OCI-LY1 (cell line): ENCODE measurements at regions not wholly inside any gene's neighbourhood (a gene's known extent, or its start where the extent isn't known, plus 50 kb on each side); places are given as distances from the start of the nearest gene placed in this dataset.

Experiments used
- H2AFZ ChIP-seq: fragments of 200-600 bp; sonication (generic), shearing (Covaris generic); 2 replicates; pipeline ENCODE4 v1.6.0; 2014; ENCODE audit warnings: antibody characterized with exemption, mild to moderate bottlenecking, low read length
- H3F3A ChIP-seq: fragments of 200-600 bp; sonication (generic), shearing (Covaris generic); 2 replicates; pipeline ENCODE4 v1.6.0; 2014; ENCODE audit warnings: mild to moderate bottlenecking, antibody characterized with exemption, low read length, moderate library complexity; ENCODE audit not compliant: insufficient read depth
- H3K27ac ChIP-seq: fragments of 200-600 bp; sonication (generic); 2 replicates; pipeline ENCODE4 v1.5.1; 2014; ENCODE audit warnings: low read length, mixed run types, mild to moderate bottlenecking, low read depth; ENCODE audit not compliant: poor library complexity, severe bottlenecking
- H3K27me3 ChIP-seq: fragments of 200-600 bp; sonication (generic); 2 replicates; pipeline ENCODE4 v1.6.0; 2014; ENCODE audit warnings: antibody characterized with exemption, mild to moderate bottlenecking, low read length, moderate library complexity; ENCODE audit not compliant: insufficient read depth
- H3K36me3 ChIP-seq: fragments of 200-600 bp; sonication (generic); 2 replicates; pipeline ENCODE4 v1.6.1; 2014; ENCODE audit warnings: mild to moderate bottlenecking, antibody characterized with exemption, low read length, moderate library complexity, mixed read lengths; ENCODE audit not compliant: insufficient read depth
- H3K4me1 ChIP-seq: fragments of 200-600 bp; sonication (generic); 2 replicates; pipeline ENCODE4 v1.5.1; 2014; ENCODE audit warnings: mild to moderate bottlenecking, low read length, moderate library complexity; ENCODE audit not compliant: insufficient read depth, severe bottlenecking
- H3K4me2 ChIP-seq: fragments of 200-600 bp; sonication (generic), shearing (Covaris generic); 2 replicates; pipeline ENCODE4 v1.6.1; 2014; ENCODE audit warnings: low read length
- H3K4me3 ChIP-seq: fragments of 200-600 bp; sonication (generic); 2 replicates; pipeline ENCODE4 v1.5.1; 2014; ENCODE audit warnings: low read length, low read depth, mild to moderate bottlenecking, mixed read lengths; ENCODE audit not compliant: poor library complexity, severe bottlenecking
- H3K79me2 ChIP-seq: fragments of 200-600 bp; shearing (Covaris generic); 2 replicates; pipeline ENCODE4 v1.6.1; 2016; ENCODE audit warnings: mixed run types, low read length, mixed read lengths; ENCODE audit not compliant: insufficient read depth
- H3K9ac ChIP-seq: fragments of 200-600 bp; sonication (generic), shearing (Covaris generic); 2 replicates; pipeline ENCODE4 v1.6.1; 2014; ENCODE audit warnings: mild to moderate bottlenecking, low read length, mixed read lengths
- H3K9me2 ChIP-seq: fragments of 200-600 bp; sonication (generic), shearing (Covaris generic); 2 replicates; pipeline ENCODE4 v1.6.1; 2014; ENCODE audit warnings: low read depth, mild to moderate bottlenecking, low read length, mixed read lengths
- H3K9me3 ChIP-seq: fragments of 200-600 bp; shearing (Covaris generic); 2 replicates; pipeline ENCODE4 v1.6.1; 2014; ENCODE audit warnings: low read length, mixed read lengths
- H4K20me1 ChIP-seq: fragments of 200-600 bp; sonication (generic), shearing (Covaris generic); 2 replicates; pipeline ENCODE4 v1.6.0; 2016; ENCODE audit warnings: mild to moderate bottlenecking, low read length; ENCODE audit not compliant: insufficient read depth
- EZH2 ChIP-seq: fragments of 200-600 bp; sonication (generic), shearing (Covaris generic); IDR thresholded peaks from 2 replicates; pipeline ENCODE4 v1.8.0; 2017; ENCODE audit warnings: borderline replicate concordance, mixed run types, mild to moderate bottlenecking, antibody characterized with exemption, low read length, moderate library complexity, mixed read lengths
- TF ChIP-seq, protein P1 (sequence below): fragments of 200-600 bp; sonication (generic), shearing (Covaris generic); IDR thresholded peaks from 2 replicates; pipeline ENCODE4 v1.5.1; 2017; ENCODE audit warnings: mild to moderate bottlenecking, antibody characterized with exemption, low read length, moderate library complexity, mixed read lengths

DNA sequence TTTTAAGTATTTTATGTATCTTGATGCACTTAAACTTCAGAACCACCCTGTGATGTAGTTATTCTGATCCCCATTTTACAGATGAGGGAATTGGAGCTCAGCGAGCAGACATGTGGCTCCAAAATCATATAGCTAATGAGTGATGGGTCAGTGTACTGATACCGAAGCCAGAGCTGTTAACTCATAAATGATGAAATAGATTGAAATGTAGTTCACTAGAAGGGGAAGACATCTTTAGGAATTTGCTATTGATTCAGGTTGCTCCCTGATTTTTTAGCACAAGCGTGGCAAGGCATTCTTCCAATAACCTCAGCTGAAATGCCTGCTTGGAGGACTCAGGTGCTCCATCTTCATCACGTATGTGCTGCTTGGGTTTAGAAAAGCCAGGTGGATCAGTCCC is 228.8 kb downstream of the PTEN start:
- Histone ChIP-seq H3K9me3 (no peaks in the 10 kb centered on the region), H2AFZ (no peak overlapping the region), H3K9ac (no peak overlapping the region), H3K9me2 (no peaks in the 10 kb centered on the region), H3K36me3 (no peaks in the 10 kb centered on the region), H3K4me2 (no peak overlapping the region), H3K27me3 (no peaks in the 10 kb centered on the region), H3K4me3 (no peak overlapping the region), H3F3A (no peaks in the 10 kb centered on the region), H3K27ac (no peak overlapping the region), H3K4me1 (no peaks in the 10 kb centered on the region), H4K20me1 (no peaks in the 10 kb centered on the region), H3K79me2 (no peaks in the 10 kb centered on the region)
- TF ChIP-seq, protein P1, sequence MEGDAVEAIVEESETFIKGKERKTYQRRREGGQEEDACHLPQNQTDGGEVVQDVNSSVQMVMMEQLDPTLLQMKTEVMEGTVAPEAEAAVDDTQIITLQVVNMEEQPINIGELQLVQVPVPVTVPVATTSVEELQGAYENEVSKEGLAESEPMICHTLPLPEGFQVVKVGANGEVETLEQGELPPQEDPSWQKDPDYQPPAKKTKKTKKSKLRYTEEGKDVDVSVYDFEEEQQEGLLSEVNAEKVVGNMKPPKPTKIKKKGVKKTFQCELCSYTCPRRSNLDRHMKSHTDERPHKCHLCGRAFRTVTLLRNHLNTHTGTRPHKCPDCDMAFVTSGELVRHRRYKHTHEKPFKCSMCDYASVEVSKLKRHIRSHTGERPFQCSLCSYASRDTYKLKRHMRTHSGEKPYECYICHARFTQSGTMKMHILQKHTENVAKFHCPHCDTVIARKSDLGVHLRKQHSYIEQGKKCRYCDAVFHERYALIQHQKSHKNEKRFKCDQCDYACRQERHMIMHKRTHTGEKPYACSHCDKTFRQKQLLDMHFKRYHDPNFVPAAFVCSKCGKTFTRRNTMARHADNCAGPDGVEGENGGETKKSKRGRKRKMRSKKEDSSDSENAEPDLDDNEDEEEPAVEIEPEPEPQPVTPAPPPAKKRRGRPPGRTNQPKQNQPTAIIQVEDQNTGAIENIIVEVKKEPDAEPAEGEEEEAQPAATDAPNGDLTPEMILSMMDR = no peak
- no peak for TF ChIP-seq EZH2

DNA sequence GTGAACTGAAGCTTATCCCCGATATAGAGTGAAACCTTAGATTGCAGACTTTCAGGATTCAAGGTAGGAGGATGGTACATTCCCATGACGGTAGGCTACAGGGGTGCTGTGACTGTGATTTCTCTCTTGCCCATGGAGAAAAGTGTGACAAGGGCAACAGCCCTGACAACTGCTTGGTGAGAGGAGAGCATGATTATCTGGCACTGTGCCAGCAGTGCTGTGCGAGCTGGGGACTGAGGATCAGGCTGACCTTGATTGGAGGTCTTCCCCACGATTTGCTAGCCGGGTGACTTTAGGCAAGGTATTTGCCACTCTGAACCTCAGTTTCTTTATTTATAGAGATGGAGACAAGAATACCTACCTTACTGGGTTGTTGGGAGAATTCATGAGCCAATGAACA is 229.5 kb downstream of the PTEN start:
- H3K9me3 ChIP-seq = no peaks in the 10 kb centered on the region
- no peaks in the 10 kb centered on the region for H3K79me2 ChIP-seq
- no peak overlapping the region for H3K27ac ChIP-seq
- no peaks in the 10 kb centered on the region for H3K4me1 ChIP-seq
- H3K9me2 ChIP-seq = no peaks in the 10 kb centered on the region
- H2AFZ ChIP-seq = no peak overlapping the region
- no peaks in the 10 kb centered on the region for H4K20me1 ChIP-seq
- no peaks in the 10 kb centered on the region for H3K36me3 ChIP-seq
- H3K4me3 ChIP-seq = no peak overlapping the region
- H3K9ac ChIP-seq = no peak overlapping the region
- TF ChIP-seq, protein P1 = no peak
- H3K4me2 ChIP-seq = no peak overlapping the region
- no peaks in the 10 kb centered on the region for H3F3A ChIP-seq
- H3K27me3 ChIP-seq = no peaks in the 10 kb centered on the region

DNA sequence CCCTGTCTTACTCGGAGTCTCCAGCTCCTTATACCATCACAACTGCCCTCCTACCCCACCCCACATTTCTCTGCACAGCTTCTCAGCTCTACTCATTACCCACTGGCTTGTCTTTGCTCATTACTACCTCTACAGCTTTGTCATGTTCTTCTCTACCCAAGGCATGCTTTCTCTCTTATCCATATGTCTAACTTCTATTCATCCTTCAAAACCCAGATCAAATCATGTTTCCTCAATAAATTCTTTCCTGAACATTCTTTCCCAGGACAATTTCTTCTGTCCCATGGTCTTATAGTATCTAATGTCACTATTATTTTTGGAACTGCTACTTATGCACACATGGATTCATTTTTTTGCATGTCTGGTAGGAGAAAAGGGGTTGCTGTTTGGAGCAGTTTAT is 231.4 kb downstream of the PTEN start:
- no peaks in the 10 kb centered on the region for H3K27me3 ChIP-seq
- no peak overlapping the region for H3K27ac ChIP-seq
- H3K36me3 ChIP-seq = no peaks in the 10 kb centered on the region
- H3K9me3 ChIP-seq = no peaks in the 10 kb centered on the region
- no peaks in the 10 kb centered on the region for H3K9me2 ChIP-seq
- no peak overlapping the region for H2AFZ ChIP-seq
- no peak overlapping the region for H3K9ac ChIP-seq
- no peak overlapping the region for H3K4me2 ChIP-seq
- no peaks in the 10 kb centered on the region for H3K4me1 ChIP-seq
- no peaks in the 10 kb centered on the region for H3K79me2 ChIP-seq
- H3F3A ChIP-seq = no peaks in the 10 kb centered on the region
- H4K20me1 ChIP-seq = no peaks in the 10 kb centered on the region
- no peak for TF ChIP-seq EZH2
- TF ChIP-seq, protein P1 = no peak
- H3K4me3 ChIP-seq = no peak overlapping the region
